Gastrocnemius medialis (tissue), 4 donors: ENCODE measurements at regions not wholly inside any gene's neighbourhood (a gene's known extent, or its start where the extent isn't known, plus 50 kb on each side); places are given as distances from the start of the nearest gene placed in this dataset.

ENCODE experiments used
- POLR2A ChIP-seq, 2 donors: fragments of 450-650 bp; IDR thresholded peaks; one replicate each; pipeline ENCODE4 v1.6.1; 2017; ENCODE audit warnings: antibody characterized with exemption in 2 of 2, mild to moderate bottlenecking in 2 of 2, moderate library complexity in 2 of 2
- TF ChIP-seq, protein P1 (sequence below), 5 experiments: fragments of 450-650 bp in 3 of 5; fragments of 200-600 bp in 2 of 5; sonication (generic) in 2 of 5; IDR thresholded peaks in 4 of 5; conservative IDR thresholded peaks in 1 of 5; 1 replicate in 4 of 5; 2 replicates in 1 of 5; pipeline ENCODE4 v1.5.1; 2016 to 2019; ENCODE audit warnings: antibody characterized with exemption in 5 of 5, mild to moderate bottlenecking in 3 of 5, moderate library complexity in 3 of 5

DNA sequence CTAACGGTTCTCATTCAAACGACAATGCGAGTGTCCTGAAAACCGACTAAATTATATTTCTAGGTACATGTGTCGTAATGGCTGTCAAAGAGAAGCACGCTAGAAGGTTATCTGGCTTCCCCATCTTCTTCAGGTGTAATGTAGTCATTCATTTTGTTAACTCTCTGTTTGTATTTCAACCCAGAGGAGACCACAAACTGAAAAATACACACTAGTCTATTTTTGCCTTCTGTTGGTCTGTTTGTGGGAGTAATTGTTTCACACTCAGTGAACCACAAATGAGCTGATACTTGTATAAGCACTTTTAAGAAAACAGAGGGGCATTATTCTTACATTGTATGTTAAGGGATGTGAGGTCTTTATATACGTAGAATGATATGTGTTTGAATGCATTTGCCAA, 305.9 kb downstream of the GATA3 start:
- TF ChIP-seq POLR2A (IDR thresholded peaks at IDR 0.05) = no peak
- TF ChIP-seq, protein P1, sequence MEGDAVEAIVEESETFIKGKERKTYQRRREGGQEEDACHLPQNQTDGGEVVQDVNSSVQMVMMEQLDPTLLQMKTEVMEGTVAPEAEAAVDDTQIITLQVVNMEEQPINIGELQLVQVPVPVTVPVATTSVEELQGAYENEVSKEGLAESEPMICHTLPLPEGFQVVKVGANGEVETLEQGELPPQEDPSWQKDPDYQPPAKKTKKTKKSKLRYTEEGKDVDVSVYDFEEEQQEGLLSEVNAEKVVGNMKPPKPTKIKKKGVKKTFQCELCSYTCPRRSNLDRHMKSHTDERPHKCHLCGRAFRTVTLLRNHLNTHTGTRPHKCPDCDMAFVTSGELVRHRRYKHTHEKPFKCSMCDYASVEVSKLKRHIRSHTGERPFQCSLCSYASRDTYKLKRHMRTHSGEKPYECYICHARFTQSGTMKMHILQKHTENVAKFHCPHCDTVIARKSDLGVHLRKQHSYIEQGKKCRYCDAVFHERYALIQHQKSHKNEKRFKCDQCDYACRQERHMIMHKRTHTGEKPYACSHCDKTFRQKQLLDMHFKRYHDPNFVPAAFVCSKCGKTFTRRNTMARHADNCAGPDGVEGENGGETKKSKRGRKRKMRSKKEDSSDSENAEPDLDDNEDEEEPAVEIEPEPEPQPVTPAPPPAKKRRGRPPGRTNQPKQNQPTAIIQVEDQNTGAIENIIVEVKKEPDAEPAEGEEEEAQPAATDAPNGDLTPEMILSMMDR (IDR thresholded peaks at IDR 0.05 in 4 of 5, conservative IDR thresholded peaks at IDR 0.05 in 1 of 5) = no peak
